Ammon's horn (tissue), 1 donor: ENCODE measurements at regions not wholly inside any gene's neighbourhood (a gene's known extent, or its start where the extent isn't known, plus 50 kb on each side); places are given as distances from the start of the nearest gene placed in this dataset.
"Not testable (repeated sequence)": the region's sequence is repeated elsewhere in the genome, so short reads cannot be mapped to it uniquely, and the experiment has no call there.

Source experiments
- DNase-seq: peaks from one replicate; pipeline ENCODE4 v3.0.0-alpha.2; 2016; ENCODE audit warnings: low spot score

DNA sequence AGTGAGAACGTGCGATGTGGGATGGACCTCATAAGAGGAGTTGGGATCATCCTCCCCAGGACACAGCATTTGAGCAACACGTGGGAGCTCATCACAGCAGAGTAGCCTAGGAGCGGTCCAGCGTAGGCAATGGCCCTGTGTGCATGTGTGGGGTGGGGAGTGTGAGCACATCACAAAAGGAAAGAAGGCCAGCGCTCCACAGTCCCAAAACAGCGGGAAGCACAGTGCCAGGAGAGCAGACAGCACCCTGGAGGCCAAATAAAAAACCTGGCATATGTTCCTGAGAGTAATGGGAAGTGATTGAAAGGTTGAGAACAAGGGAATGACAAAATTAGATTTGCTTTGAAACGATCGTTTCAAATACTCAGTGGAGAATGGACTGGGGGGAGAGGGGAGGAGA lies 226.0 kb downstream of the C7orf25 start:
- no peak for DNase-seq

DNA sequence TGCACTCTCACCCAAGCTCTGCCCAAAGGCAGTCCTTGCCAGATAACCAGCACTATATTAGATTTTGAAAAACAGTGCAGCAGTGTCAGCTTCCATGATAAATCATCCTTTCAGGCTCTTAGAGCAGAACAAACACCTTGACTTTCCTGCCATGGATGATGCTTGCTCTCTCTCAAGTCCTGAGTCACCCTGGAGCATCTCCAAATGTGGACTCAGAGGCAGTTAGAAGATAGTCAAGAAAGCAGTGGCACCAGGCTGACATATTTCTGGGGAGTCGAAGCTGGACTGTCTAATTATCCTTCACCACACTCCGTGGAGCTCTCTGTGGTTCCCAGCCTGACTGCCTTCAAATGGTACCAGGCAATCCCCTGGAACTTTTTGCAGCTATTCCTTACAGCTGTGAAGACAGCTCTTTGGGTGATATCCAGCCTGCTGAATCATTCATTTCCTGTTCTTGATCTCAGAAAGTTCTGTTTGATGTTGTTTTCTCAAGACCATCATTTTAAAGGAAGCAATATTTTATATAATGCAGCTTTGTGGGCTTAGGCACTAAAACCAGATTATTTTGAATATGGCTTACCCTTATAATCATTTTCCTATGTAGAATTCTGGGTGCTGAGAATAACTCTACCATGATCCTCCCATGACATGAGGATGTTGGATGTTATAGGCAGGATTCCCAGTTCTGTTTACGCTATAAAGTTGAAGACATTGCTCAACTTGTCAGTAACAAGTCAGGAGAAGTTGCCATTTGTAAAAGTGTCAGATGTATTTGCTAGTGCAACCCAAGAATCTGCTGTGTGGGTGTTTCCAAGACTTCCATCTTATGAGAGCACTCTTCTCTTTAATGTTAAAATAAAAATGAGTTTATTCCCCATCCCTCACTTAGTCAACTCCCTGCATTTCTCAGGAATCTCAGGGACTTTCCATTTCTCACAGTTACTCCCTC lies 233.8 kb downstream of the C7orf25 start:
- no peak for DNase-seq

DNA sequence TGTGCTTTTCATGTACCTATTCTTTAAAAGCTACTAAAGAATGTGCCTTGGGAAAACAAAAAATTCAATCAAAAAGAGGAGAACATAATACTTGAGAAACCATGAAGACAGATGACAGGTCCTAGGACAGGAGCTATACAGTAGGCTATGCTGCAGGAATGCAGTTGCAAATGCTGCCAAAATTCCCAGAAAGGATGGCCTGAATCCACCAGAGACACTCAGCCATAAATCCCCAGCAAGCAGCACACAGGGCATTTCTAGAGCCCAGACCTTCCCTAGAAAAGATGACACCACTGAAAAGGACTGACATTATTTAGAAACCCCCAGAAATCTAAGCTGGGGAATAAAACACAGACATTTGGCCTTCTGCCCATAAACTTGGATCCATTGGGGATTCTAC lies 237.3 kb downstream of the C7orf25 start:
- DNase-seq, result no peak

DNA sequence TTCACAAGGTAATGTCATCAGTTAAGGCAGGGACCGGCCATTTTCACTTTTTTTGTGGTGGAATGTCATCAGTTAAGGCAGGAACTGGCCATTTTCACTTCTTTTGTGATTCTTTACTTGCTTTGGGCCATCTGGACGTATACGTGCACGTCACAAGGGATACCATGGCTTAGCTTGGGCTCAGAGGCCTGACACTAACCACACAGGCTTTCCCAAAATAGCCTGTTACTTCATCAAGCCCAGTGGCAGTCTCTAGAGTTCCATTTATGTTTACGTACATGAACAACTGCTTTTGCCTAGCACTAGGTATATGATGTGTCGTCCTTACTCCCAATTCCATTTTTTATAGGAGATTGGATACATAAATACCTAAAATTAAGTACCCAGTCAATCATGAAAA lies 237.9 kb downstream of the C7orf25 start:
- DNase-seq, result no peak

DNA sequence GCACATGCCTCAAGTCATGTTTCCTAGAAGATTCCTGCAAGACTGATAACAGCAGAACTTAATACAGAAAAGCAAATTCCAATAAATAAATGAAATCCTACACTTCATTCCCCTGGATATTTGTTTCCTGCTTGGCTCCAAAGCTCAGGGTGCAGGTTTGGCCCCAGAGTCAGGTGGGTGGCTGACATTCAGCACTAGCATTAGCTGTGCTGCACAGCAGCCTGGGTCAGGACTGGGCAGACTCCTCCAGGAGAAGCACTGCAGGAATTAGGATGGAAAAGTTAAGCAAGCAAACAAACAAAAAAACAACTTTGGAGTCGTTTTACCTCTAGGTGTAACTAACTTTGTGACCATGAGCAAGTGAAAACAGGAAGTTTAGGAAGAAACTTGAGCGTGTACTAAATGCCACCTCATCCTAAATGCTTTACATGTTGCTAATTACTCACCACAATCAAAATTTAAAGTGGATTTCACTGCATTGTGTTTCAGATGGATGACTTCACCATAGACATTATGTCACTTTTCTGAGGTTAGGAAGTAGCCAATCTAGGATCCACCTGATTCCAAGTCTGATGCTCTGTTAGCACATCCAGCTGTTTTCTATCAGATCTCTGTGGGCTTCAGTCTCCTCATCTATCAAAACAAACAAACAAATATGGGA lies 239.4 kb downstream of the C7orf25 start:
- no peak for DNase-seq

DNA sequence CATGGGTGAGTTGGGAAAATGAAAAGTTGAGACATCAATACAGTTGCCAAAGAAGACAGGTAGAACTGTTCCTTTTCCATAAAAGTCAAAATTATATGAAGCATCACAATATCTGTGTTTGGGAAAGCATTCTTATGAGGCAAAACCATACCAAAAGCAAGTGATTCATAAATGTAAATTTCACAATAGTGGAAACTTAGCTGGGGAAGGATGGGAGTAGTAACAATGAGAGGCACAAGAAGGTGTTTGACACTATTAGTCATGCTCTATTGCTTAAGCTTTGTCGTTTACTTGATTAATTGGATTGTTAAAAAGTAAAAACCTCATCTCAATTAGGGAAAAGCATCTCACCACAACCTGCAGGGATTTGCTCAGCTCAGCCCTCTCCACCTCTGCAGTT lies 240.2 kb downstream of the C7orf25 start:
- DNase-seq, result no peak

DNA sequence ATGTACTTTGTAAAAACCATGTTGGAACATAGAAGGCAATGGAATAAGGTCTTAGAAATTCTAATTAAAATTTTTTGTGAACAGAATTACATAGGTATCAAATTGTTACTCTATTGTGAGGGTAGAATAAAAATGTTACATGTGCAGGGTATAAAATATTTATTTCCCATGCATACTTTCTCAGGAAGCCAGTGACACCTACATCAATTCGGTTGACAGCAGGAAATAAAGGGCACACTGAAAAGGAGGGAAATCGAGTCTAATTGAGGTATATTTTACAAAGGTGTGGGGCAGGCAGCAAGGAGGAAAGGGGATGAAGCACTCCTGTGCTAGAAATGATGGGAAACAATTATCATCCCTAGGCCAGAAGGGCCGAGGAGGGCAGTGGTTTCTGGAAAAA lies 244.9 kb downstream of the C7orf25 start:
- no peak for DNase-seq

DNA sequence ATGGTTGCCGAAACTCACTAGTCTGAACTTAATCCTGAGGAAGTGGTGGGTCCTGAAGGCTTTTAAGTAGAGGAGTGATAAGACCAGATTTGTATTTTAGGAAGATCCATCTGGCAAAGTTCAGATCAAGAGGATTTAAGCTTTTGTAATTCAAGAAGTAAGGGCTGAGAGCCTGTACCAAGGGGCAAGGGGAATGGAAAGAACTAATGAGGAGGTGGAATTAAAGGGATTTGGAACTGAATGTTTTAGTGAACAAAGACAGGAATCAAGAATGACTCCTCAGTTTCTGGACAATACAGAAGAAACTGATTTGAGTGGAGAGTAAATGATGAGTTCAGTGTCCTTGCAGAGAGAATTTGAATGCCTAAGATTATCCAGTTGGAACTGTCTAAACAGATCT lies 249.0 kb downstream of the C7orf25 start:
- no peak for DNase-seq

DNA sequence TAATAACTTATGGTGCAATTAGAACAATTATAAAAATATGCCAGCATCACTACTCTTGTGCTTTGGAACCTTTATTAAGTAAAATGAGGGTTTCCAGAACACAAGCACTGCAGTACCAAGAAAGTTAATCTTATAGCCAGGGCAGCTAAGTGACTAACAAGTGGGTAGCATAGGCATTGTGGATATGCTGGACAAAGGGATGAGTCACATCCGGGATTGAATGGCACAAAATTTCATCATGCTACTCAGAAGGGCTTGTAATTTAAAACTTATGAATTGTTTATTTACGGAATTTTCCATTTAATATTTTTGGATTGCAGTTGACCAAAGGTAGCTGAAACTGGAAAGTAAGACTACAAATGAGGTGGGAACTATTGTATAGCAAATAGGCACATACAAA lies 250.6 kb downstream of the C7orf25 start:
- no peak for DNase-seq

DNA sequence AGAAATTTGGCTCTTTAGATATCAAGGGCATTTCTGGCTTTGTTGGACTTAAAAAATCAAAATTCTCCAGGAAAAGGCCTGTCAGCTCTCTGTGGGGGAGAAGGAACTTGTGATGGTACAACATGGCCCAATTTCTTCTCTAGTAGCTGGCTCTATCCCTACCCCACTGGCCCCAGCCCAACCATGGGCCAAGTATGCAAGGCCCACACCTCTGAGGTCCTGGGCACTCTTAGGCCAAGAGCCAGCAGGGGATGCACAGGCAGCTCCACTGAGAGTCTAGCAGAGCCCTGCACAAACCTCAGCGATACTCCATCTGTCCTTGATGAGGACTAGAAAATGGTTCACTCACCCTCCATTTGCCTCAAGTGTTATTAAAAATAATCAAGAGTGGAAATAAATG lies 261.2 kb downstream of the C7orf25 start:
- DNase-seq, result no peak

DNA sequence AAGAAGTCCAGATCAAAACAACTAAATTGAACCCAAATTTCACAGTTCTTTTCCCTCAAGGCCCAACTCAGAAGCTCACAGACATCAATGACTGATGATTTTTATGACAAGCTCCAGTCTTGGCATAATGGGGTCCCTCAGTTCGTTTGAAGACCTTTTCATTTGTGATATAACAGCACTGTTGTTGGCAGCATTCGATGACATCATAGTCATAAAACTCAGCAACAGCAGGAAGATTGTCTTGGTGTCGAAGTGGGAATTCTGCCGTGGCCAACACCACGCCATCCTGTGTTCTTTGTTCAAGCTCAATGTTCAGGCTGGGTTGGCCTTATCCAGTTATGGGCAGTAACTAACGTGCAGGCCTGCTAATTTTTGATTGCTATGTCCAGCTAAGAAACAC lies 261.7 kb downstream of the C7orf25 start:
- DNase-seq, result peak; percentile 68

DNA sequence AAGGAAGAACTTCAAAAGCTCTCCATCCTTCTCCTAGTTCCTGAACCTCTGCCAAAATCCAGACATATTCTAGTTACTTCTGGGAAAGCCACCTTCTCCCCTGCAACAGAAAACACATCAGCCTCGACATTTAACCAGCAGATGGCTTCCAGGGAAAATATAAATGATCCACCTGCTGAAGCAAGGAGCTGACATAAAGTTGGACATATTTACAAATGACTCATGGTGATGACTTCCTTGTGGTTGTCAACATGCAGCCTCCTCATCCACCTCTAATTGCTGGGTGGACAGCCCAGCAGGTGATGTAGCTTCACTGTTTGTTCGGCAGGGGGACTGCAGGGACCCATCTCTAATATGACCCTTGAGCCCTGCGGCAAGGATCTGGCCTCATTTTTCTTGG lies 266.0 kb downstream of the C7orf25 start:
- no peak for DNase-seq

DNA sequence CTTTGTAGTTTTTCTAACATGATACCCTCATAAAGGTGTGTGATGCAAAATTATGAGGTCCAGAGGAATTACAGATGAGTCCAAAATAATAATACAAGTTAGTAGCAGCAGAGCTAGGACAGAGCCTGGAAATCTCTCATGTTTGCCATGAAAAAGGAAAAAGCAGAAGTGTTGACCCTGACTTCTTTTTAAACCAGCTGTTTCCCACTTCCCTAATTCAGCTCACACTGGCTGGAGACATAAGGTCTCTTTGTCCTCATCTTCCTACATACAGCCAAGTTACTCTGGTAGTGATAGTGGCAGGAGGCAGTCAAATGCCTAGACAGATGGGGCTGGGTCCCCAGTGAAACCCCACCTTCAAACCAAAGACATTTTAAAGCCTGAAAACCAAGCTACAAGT lies 269.2 kb downstream of the C7orf25 start:
- no peak for DNase-seq

DNA sequence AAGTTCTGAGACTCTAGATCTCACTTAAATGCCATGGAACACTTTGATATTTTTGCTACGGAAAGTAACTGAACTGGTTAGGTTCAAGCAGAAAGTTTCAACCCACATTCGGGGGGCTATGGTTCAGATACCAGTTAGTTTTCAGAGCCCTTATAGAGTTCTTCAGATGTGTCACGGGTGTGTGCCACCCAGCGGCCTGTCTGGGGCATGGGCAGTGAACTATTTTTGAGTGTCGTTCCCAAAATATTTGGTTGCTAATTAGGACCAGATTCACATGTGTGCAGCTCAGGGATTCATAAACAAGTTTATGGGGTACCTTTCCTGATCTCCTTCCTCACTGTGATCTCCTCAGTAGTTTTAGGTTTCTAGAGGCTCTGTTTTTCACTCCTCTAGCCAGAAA lies 271.9 kb downstream of the C7orf25 start:
- DNase-seq, result no peak

DNA sequence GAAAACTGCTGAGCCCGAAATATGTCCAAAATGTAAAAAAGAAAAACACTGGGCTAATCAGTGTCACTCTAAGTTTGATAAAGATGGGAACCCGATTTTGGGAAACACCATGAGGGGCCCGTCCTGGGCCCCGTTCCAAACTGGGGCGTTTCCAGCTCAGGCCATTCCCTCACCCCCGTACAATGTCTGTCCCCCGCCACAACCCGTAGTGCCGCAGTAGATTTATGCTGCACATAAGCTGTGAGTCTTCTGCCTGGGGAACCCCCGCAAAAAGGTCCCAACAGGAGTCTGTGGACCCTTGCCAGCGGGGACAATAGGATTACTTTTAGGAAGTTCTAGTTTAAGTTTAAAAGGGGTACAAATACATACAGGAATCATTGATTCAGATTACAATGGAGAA lies 275.5 kb downstream of the C7orf25 start:
- DNase-seq, result not testable (repeated sequence)

DNA sequence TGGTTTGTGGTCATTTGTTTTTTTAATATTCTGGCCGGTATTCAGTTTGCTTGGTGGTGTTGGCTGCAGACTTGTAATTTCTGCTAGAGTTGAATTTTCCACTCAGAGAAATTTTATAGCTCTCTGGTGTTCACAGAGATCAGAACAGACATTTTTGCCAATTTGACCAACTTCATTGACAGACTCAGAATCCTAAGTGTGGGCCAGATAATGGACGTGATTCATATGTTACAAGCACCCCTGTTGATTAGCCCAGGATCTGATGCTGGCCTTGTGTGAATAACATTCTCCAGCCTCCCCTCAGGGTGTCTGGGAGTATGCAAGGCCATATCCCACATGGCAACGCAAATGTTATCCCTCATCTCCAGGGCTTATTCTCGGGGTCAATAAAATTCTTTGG lies 283.8 kb downstream of the C7orf25 start:
- DNase-seq, result no peak

DNA sequence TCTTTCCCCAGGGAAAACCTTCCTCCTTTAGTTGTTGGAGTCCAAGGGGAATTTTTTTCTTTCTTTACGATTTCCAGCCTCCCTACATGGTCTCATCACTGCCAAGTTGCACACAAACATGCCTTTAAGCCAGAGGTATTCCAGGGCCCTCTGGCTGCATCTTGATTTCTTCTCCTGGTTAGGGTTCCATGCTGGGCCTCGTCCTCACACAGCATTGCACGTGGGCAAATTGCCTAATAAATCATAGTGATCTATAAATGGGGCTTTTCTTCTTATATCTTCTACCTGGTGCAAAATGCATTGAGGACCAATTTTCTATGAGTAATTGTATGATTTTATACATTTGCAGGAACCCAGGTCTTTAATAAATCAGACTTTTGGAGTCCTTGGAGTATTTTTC lies 284.2 kb downstream of the C7orf25 start:
- DNase-seq, result no peak

DNA sequence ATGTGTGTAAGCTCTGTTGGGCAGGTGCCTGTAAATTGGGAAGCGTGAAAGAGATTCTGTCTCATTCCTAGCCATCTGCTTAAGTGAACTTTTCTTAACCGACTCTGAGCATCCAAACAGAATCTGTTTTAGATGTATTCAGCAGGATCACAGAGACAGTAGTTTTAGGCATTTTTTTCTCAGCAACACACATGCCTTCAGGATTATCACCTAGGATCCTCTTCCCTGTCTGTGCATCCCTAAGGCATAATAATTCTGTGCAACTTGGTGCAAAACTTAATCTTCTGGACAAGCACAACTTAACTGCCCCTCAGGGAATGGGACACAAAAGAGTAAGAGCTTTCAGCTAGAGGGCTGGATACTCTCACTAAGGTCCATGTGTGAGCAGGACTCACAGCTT lies 284.8 kb downstream of the C7orf25 start:
- no peak for DNase-seq

DNA sequence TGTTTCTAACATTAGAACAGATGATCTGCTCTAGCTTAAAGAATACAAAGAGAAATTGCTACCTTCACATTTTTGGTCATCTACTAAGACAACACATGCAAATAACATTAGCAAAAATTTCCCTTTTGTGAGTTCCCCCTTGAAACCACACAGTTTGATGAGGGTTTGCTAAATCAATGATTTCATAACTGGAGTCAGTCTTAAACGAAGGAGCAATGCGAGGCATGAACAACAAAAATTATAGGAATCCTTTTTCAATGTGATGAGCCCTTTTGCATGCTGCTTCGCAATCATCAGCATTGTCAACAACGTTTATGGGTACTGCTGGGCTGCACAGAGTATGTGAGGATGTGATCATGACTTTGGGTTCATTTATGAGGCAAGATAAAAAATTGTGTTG lies 286.4 kb downstream of the C7orf25 start:
- no peak for DNase-seq

DNA sequence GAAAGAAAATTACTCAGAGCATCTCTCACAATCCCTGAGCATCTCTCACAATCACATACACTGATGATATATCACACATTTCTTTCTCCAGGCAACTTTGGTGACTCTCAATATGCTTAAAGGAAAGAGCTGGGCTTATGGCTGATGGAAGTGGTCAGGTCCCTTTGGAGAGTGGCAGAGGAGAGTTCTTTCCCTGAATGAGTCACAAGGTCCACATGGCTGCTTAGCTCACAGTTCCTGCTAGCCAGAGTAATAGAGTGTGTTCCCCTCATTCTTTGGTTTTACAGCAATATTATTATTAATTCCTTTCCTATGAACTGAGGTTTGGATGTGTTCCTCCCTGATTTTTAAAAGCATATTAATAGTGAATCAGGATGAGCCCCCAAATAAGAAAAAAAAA lies 287.4 kb downstream of the C7orf25 start:
- no peak for DNase-seq

DNA sequence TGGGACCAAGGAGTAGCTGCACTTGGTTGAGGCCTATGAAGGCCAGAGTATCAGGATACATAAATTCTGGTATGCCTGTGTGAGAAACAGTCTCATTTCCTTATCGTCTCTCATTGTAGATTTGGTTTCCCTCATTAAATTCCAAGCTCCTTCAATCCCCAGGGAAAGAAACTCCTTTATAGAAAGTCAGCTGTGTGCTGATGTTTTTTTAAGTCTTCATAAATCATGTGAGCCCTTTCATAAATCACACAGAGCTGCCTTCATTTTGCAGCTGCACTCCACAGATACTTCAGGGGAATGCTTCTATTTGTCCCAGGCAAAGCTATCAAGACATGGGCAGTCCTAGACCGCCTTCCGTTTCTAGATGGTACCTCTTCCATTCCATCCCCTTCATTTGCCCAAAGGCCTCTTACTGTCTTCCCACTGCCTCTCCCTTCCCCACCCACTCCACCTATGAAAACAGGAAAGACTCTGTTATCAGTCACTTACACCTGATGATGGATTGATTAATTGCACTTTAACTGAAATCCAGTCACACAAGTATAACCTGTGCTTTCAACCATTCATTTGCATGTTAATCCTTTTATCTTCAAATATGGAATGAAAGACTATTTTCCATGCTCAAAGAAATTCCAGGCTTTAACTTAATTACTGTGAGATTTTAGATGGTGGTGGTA lies 290.2 kb downstream of the C7orf25 start:
- DNase-seq, result no peak

DNA sequence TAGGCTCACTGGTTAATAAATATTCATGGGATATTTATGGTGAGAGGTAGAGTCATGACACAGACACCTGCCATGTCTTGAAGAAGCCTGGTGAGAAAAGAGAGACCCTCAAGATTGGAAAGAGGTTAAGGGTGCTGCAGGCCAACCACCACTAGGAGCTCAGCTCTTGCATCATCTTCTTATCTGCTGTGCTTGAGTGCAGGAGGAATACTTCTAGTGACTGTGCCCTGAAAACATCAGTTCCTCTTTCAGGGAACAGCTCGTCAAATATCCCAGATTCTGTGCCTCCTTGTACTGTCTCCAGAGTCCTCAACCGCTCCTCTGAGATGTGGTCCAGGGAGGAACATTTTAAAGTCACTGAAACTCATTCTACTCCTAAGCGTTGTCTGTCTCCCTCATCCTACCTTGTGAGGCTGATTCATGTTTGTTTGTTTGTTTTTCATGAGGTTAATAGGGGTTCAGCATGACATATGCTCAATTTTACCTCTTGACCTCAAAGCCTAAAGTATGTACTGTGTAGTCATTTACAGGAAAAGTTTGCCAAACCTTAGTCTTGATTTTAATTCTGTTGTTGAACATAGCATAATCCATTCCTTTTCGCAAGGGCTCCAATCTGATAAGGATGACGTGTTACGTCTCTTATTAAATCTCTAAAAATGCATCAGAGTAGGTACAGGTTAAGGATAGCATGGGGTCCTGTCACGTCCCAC lies 293.1 kb downstream of the C7orf25 start:
- DNase-seq, result no peak
